BJ (cell line): ENCODE measurements at regions not wholly inside any gene's neighbourhood (a gene's known extent, or its start where the extent isn't known, plus 50 kb on each side); places are given as distances from the start of the nearest gene placed in this dataset.

Source experiments
- CTCF ChIA-PET: fragments of 350-600 bp; formaldehyde crosslinking; extraction: SDS; loops from one replicate; lab custom pipeline; 2021; ENCODE audit warnings: antibody characterized with exemption, inconsistent platforms; lab: Yijun Ruan, JAX
- POLR2A ChIA-PET: fragments of 300-600 bp; sonication (Branson Sonifier 250); formaldehyde crosslinking; extraction: SDS; loops from one replicate; lab custom pipeline; 2021; ENCODE audit warnings: antibody characterized with exemption; lab: Charles Lee
- DNase-seq: peaks from one replicate; pipeline ENCODE4 v3.0.0-alpha.2; 2011; ENCODE audit warnings: low read depth
- H3K27me3 ChIP-seq: 2 replicates; pipeline ENCODE4 v1.6.0; 2011; ENCODE audit warnings: low read length; ENCODE audit not compliant: control insufficient read depth, insufficient read depth
- H3K36me3 ChIP-seq: 2 replicates; pipeline ENCODE4 v1.5.1; 2011; ENCODE audit warnings: low read length; ENCODE audit not compliant: control insufficient read depth, insufficient read depth
- H3K4me3 ChIP-seq: 2 replicates; pipeline ENCODE4 v1.5.1; 2011; ENCODE audit warnings: low read depth, mild to moderate bottlenecking, control low read depth, low read length
- CTCF ChIP-seq: IDR thresholded peaks from 2 replicates; pipeline ENCODE4 v1.5.1; 2011; ENCODE audit warnings: low read depth, mild to moderate bottlenecking, control low read depth, inconsistent platforms, low read length, moderate library complexity; ENCODE audit not compliant: insufficient read depth

GRCh38 chr13:57286511-57287098, 119.6 kb downstream of the PRR20E start:
- no peak for DNase-seq
- ChIA-PET CTCF (no interaction called here), POLR2A (no interaction called here)
- Histone ChIP-seq H3K36me3 (no peaks in the 10 kb centered on the region), H3K27me3 (no peaks in the 10 kb centered on the region), H3K4me3 (no peak overlapping the region)
- TF ChIP-seq CTCF: no peak

GRCh38 chr13:57302604-57303003, 135.6 kb downstream of the PRR20E start:
- no peaks in the 10 kb centered on the region for H3K36me3 ChIP-seq
- DNase-seq: no peak
- H3K27me3 ChIP-seq: no peaks in the 10 kb centered on the region
- ChIA-PET CTCF (no interaction called here), POLR2A (no interaction called here)
- TF ChIP-seq CTCF: no peak
- no peak overlapping the region for H3K4me3 ChIP-seq

- Histone ChIP-seq H3K27me3 (no peaks in the 10 kb centered on the region), H3K4me3 (no peak overlapping the region), H3K36me3 (no peaks in the 10 kb centered on the region)
- DNase-seq: no peak
- TF ChIP-seq CTCF: no peak
- POLR2A ChIA-PET: no interaction called here
- CTCF ChIA-PET: no interaction called here
Observed at GRCh38 chr13:57311009-57311586, 144.1 kb downstream of the PRR20E start.

GRCh38 chr13:57314897-57315520, 148.0 kb downstream of the PRR20E start:
- DNase-seq: no peak
- no peak overlapping the region for H3K4me3 ChIP-seq
- no peak for TF ChIP-seq CTCF
- ChIA-PET POLR2A (no interaction called here), CTCF (no interaction called here)
- H3K27me3 ChIP-seq: no peaks in the 10 kb centered on the region
- no peaks in the 10 kb centered on the region for H3K36me3 ChIP-seq

GRCh38 chr13:57326532-57326931, 159.5 kb downstream of the PRR20E start:
- CTCF ChIA-PET: no interaction called here
- DNase-seq: no peak
- Histone ChIP-seq H3K36me3 (no peaks in the 10 kb centered on the region), H3K4me3 (no peak overlapping the region), H3K27me3 (no peaks in the 10 kb centered on the region)
- TF ChIP-seq CTCF: no peak
- POLR2A ChIA-PET: no interaction called here
